C4-2B (cell line): ENCODE measurements at regions not wholly inside any gene's neighbourhood (a gene's known extent, or its start where the extent isn't known, plus 50 kb on each side); places are given as distances from the start of the nearest gene placed in this dataset.

Experiments used
- CTCF ChIP-seq: fragments of 450-650 bp; conservative IDR thresholded peaks from 2 replicates; pipeline ENCODE4 v1.5.1; 2017; ENCODE audit warnings: mild to moderate bottlenecking
- ZFX ChIP-seq: fragments of 450-650 bp; IDR thresholded peaks from 2 replicates; pipeline ENCODE4 v1.6.1; 2017

- TF ChIP-seq CTCF (no peak), ZFX (no peak)
These were observed 127.1 kb upstream of the TMEM164 start for GRCh38 chrX:109875831-109876230.
